HCT116 (cell line): ENCODE measurements at regions not wholly inside any gene's neighbourhood (a gene's known extent, or its start where the extent isn't known, plus 50 kb on each side); places are given as distances from the start of the nearest gene placed in this dataset.

Source experiments
- ATAC-seq: fragments of 200-7000 bp; cut with Tn5 transposase; 2 replicates; pipeline ENCODE4 v1.9.1; 2020; ENCODE audit warnings: mild to moderate bottlenecking, moderate library complexity
- BruUV-seq: library from RNA; stranded (reverse); fragments of 400-500 nt; replicated peaks from 2 replicates; lab custom pipeline; 2021; lab: Mats Ljungman, UMichigan
- CTCF ChIA-PET: fragments of 300-600 bp; sonication (Branson Sonifier 250); formaldehyde crosslinking; loops from one replicate; lab custom pipeline; 2021; ENCODE audit warnings: antibody characterized with exemption; lab: Charles Lee
- POLR2A ChIA-PET: fragments of 300-600, 350-600 bp; sonication (Branson Sonifier 250); formaldehyde crosslinking; loops from one replicate; lab custom pipeline; 2021; ENCODE audit warnings: antibody characterized with exemption; lab: Charles Lee
- RAD21 ChIA-PET, 2 experiments: fragments of 300-600 bp; sonication (Branson Sonifier 250); formaldehyde crosslinking; loops; one replicate each; lab custom pipeline; 2023; ENCODE audit warnings: low total read pairs in 2 of 2; ENCODE audit not compliant: uncharacterized antibody in 2 of 2, unreplicated experiment in 2 of 2, low non-redundant PET in 1 of 2; lab: Charles Lee
- DNase-seq: peaks from one replicate; pipeline ENCODE4 v3.0.0-alpha.2; 2010; ENCODE audit warnings: low read depth, low spot score
- H2AFZ ChIP-seq: fragments of 200-600 bp; shearing (Covaris generic), sonication (generic); 2 replicates; pipeline ENCODE4 v1.6.1; 2017; ENCODE audit warnings: low read depth, mixed run types, mixed read lengths, antibody characterized with exemption, low read length; ENCODE audit not compliant: poor library complexity, severe bottlenecking
- H3K27ac ChIP-seq: 2 replicates; pipeline ENCODE4 v1.5.1; 2012; ENCODE audit warnings: low read depth, low read length
- H3K27me3 ChIP-seq: fragments of 200-600 bp; sonication (generic); 2 replicates; pipeline ENCODE4 v1.6.1; 2016; ENCODE audit warnings: mixed run types, low read length, mixed read lengths; ENCODE audit not compliant: insufficient read depth
- H3K36me3 ChIP-seq, 2 experiments: fragments of 200-500 bp in 1 of 2; fragments of 200-600 bp in 1 of 2; sonication (Bioruptor generic) in 1 of 2; sonication (generic) in 1 of 2; 2 replicates each; pipeline versions ENCODE4 v1.5.1 to v1.6.1; 2014 to 2016; ENCODE audit warnings: low read length in 2 of 2, inconsistent platforms in 1 of 2, mixed read lengths in 1 of 2, mixed run types in 1 of 2; ENCODE audit not compliant: insufficient read depth in 2 of 2, control insufficient read depth in 1 of 2
- H3K4me1 ChIP-seq, 2 experiments: fragments of 200-600 bp in 1 of 2; sonication (generic) in 1 of 2; 2 replicates each; pipeline versions ENCODE4 v1.5.1 to v1.6.1; 2012 to 2017; ENCODE audit warnings: low read length in 2 of 2, inconsistent platforms in 1 of 2, mild to moderate bottlenecking in 1 of 2, mixed read lengths in 1 of 2, mixed run types in 1 of 2, moderate library complexity in 1 of 2; ENCODE audit not compliant: insufficient read depth in 2 of 2, control insufficient read depth in 1 of 2
- H3K4me2 ChIP-seq: fragments of 200-600 bp; sonication (generic); 2 replicates; pipeline ENCODE4 v1.6.1; 2017; ENCODE audit warnings: mixed run types, low read length, mixed read lengths
- H3K4me3 ChIP-seq, 2 experiments: fragments of 200-600 bp in 1 of 2; sonication (generic) in 1 of 2; replicated peaks in 1 of 2; 2 replicates each; pipeline ENCODE4 v1.5.1; 2011 to 2016; ENCODE audit warnings: low read length in 2 of 2, control low read depth in 1 of 2, low read depth in 1 of 2, mild to moderate bottlenecking in 1 of 2, mixed read lengths in 1 of 2, mixed run types in 1 of 2
- H3K79me2 ChIP-seq: fragments of 200-600 bp; sonication (generic); 2 replicates; pipeline ENCODE4 v1.6.1; 2017; ENCODE audit warnings: mild to moderate bottlenecking, mixed run types, low read length, moderate library complexity, mixed read lengths; ENCODE audit not compliant: insufficient read depth
- H3K9ac ChIP-seq: fragments of 200-600 bp; sonication (generic); 2 replicates; pipeline ENCODE4 v1.6.1; 2016; ENCODE audit warnings: low read length, mixed read lengths
- H3K9me2 ChIP-seq: fragments of 200-600 bp; sonication (generic), shearing (Covaris generic); 2 replicates; pipeline ENCODE4 v1.6.1; 2017; ENCODE audit warnings: mixed run types, mild to moderate bottlenecking, moderate library complexity; ENCODE audit not compliant: insufficient read depth
- H3K9me3 ChIP-seq, 2 experiments: fragments of 200-500 bp in 1 of 2; fragments of 200-600 bp in 1 of 2; sonication (Bioruptor generic) in 1 of 2; sonication (generic) in 1 of 2; 2 replicates each; pipeline ENCODE4 v1.6.1; 2014 to 2017; ENCODE audit warnings: low read length in 2 of 2, mixed read lengths in 2 of 2, inconsistent platforms in 1 of 2, low read depth in 1 of 2, mild to moderate bottlenecking in 1 of 2, mixed run types in 1 of 2, moderate library complexity in 1 of 2; ENCODE audit not compliant: control insufficient read depth in 1 of 2, insufficient read depth in 1 of 2
- H4K20me1 ChIP-seq: fragments of 200-600 bp; sonication (generic), shearing (Covaris generic); 2 replicates; pipeline ENCODE4 v1.6.1; 2017; ENCODE audit warnings: mixed run types, mild to moderate bottlenecking, moderate library complexity; ENCODE audit not compliant: insufficient read depth
- ATF3 ChIP-seq: IDR thresholded peaks from 2 replicates; pipeline ENCODE4 v1.6.1; 2012
- CBX3 ChIP-seq: IDR thresholded peaks from 2 replicates; pipeline ENCODE4 v1.6.1; 2012; ENCODE audit warnings: low read depth
- EGR1 ChIP-seq: IDR thresholded peaks from 2 replicates; pipeline ENCODE4 v1.6.1; 2012; ENCODE audit warnings: low read depth
- ELF1 ChIP-seq: IDR thresholded peaks from 2 replicates; pipeline ENCODE4 v1.6.1; 2012; ENCODE audit warnings: low read depth, borderline replicate concordance
- EZH2 ChIP-seq: fragments of 200-600 bp; sonication (generic); IDR thresholded peaks from 2 replicates; pipeline ENCODE4 v1.6.1; 2017; ENCODE audit warnings: antibody characterized with exemption, mixed run types
- EZH2phosphoT487 ChIP-seq: fragments of 200-600 bp; IDR thresholded peaks from 2 replicates; pipeline ENCODE4 v1.6.1; 2018; ENCODE audit warnings: antibody characterized with exemption, borderline replicate concordance
- FOSL1 ChIP-seq: IDR thresholded peaks from 2 replicates; pipeline ENCODE4 v1.6.1; 2012; ENCODE audit warnings: low read depth
- JUND ChIP-seq: IDR thresholded peaks from 2 replicates; pipeline ENCODE4 v1.6.1; 2012
- MAX ChIP-seq: IDR thresholded peaks from 2 replicates; pipeline ENCODE4 v1.6.1; 2012
- RAD21 ChIP-seq: IDR thresholded peaks from 2 replicates; pipeline ENCODE4 v1.6.1; 2012; ENCODE audit warnings: low read depth, mild to moderate bottlenecking
- REST ChIP-seq: IDR thresholded peaks from 2 replicates; pipeline ENCODE4 v1.6.1; 2012; ENCODE audit warnings: low read depth
- SP1 ChIP-seq: IDR thresholded peaks from 2 replicates; pipeline ENCODE4 v1.6.1; 2012; ENCODE audit warnings: low read depth
- TCF7L2 ChIP-seq: IDR thresholded peaks from 2 replicates; pipeline ENCODE4 v1.7.0; 2011; ENCODE audit warnings: borderline replicate concordance, inconsistent platforms; ENCODE audit not compliant: insufficient read depth, insufficient read length; ENCODE audit errors: extremely low read depth
- ZFX ChIP-seq: fragments of 450-650 bp; IDR thresholded peaks from 2 replicates; pipeline ENCODE4 v1.6.1; 2017
- ZNF274 ChIP-seq: fragments of 200-500 bp; sonication (Bioruptor generic); IDR thresholded peaks from 2 replicates; pipeline ENCODE4 v1.6.1; 2014; ENCODE audit warnings: mild to moderate bottlenecking, low read depth, low read length, inconsistent platforms
- intact Hi-C: fragments of 100-400 bp; cut with micrococcal nuclease; formaldehyde crosslinking; loops from 2 replicates; pipeline ENCODE4 v1.10.0; 2022

- Histone ChIP-seq H3K79me2 (no peaks in the 10 kb centered on the region), H3K27me3 (no peaks in the 10 kb centered on the region), H2AFZ (no peak overlapping the region), H3K4me2 (no peak overlapping the region), H3K4me1 (no peaks in the 10 kb centered on the region), H3K9me2 (no peaks in the 10 kb centered on the region), H3K27ac (no peak overlapping the region), H4K20me1 (no peaks in the 10 kb centered on the region; the same call in 1 of the 2 replicates), H3K4me3 (no peak overlapping the region), H3K9me3 (no peaks in the 10 kb centered on the region), H3K36me3 (no peaks in the 10 kb centered on the region), H3K9ac (no peak overlapping the region)
- CTCF ChIA-PET = no interaction called here
- BruUV-seq = no TSS peak
- ATAC-seq (no peak), DNase-seq (no peak)
- RAD21 ChIA-PET = no interaction called here
- POLR2A ChIA-PET = no interaction called here
- TF ChIP-seq ATF3 = no peak
- no peak for TF ChIP-seq FOSL1
- no peak for TF ChIP-seq ZNF274
- TF ChIP-seq TCF7L2 = no peak
- no peak for TF ChIP-seq RAD21
- TF ChIP-seq CBX3 = no peak
- TF ChIP-seq EZH2 = no peak
- TF ChIP-seq MAX = no peak
- no peak for TF ChIP-seq JUND
- no peak for TF ChIP-seq ZFX
- TF ChIP-seq REST = no peak
- no peak for TF ChIP-seq EZH2phosphoT487
- TF ChIP-seq EGR1 = no peak
- no peak for TF ChIP-seq SP1
- TF ChIP-seq ELF1 = no peak
- intact Hi-C loops = no loop called here
Observed at GRCh38 chr1:82263396-82263795, 462.7 kb downstream of the ADGRL2 start.
